Uterus (tissue), 2 donors: ENCODE measurements at regions not wholly inside any gene's neighbourhood (a gene's known extent, or its start where the extent isn't known, plus 50 kb on each side); places are given as distances from the start of the nearest gene placed in this dataset.

Experiments used
- CTCF ChIP-seq, 4 experiments: fragments of 200-600 bp in 2 of 4; fragments of 450-650 bp in 2 of 4; sonication (generic) in 2 of 4; IDR thresholded peaks; one replicate each; pipeline ENCODE4 v1.5.1; 2016 to 2019; ENCODE audit warnings: antibody characterized with exemption in 4 of 4, mild to moderate bottlenecking in 2 of 4, moderate library complexity in 1 of 4
- POLR2A ChIP-seq, 2 donors: fragments of 450-650 bp; IDR thresholded peaks; one replicate each; pipeline ENCODE4 v1.6.1; 2016; ENCODE audit warnings: antibody characterized with exemption in 2 of 2, mild to moderate bottlenecking in 1 of 2, moderate library complexity in 1 of 2

GRCh38 chr2:123153041-123153440 is 872.0 kb upstream of the CNTNAP5 start:
- no peak for TF ChIP-seq CTCF (IDR thresholded peaks at IDR 0.05)
- no peak for TF ChIP-seq POLR2A (IDR thresholded peaks at IDR 0.05)
